Tibial artery (tissue), 4 donors: ENCODE measurements at regions not wholly inside any gene's neighbourhood (a gene's known extent, or its start where the extent isn't known, plus 50 kb on each side); places are given as distances from the start of the nearest gene placed in this dataset.

Source experiments
- DNase-seq, 2 donors: peaks; one replicate each; pipeline ENCODE4 v3.0.0-alpha.2; 2019
- H3K27ac ChIP-seq, 2 donors: fragments of 200-600 bp; sonication (generic) in 1 of 2; 1 replicate in 1 of 2; 2 replicates in 1 of 2; pipeline ENCODE4 v1.5.1; 2018 to 2019; ENCODE audit warnings: mild to moderate bottlenecking in 1 of 2
- H3K27me3 ChIP-seq, 2 donors: fragments of 200-600 bp; sonication (generic) in 1 of 2; one replicate each; pipeline versions ENCODE4 v1.5.1 to v1.6.0; 2016 to 2019
- H3K36me3 ChIP-seq, 3 donors: fragments of 200-600 bp; sonication (generic) in 2 of 3; one replicate each; pipeline ENCODE4 v1.5.1; 2016 to 2019; ENCODE audit warnings: mild to moderate bottlenecking in 2 of 3
- H3K4me1 ChIP-seq, 4 donors: fragments of 200-600 bp; sonication (generic) in 2 of 4; 1 replicate in 3 of 4; 2 replicates in 1 of 4; pipeline ENCODE4 v1.5.1; 2016 to 2019
- H3K4me3 ChIP-seq, 2 donors: fragments of 200-600 bp; sonication (generic) in 1 of 2; 1 replicate in 1 of 2; 2 replicates in 1 of 2; pipeline ENCODE4 v1.5.1; 2018 to 2019; ENCODE audit warnings: mild to moderate bottlenecking in 2 of 2
- H3K9me3 ChIP-seq, 3 donors: fragments of 200-600 bp; sonication (generic) in 1 of 3; one replicate each; pipeline ENCODE4 v1.5.1; 2016 to 2019
- CTCF ChIP-seq, 2 experiments: fragments of 200-600 bp in 1 of 2; fragments of 450-650 bp in 1 of 2; IDR thresholded peaks; one replicate each; pipeline ENCODE4 v1.5.1; 2017 to 2019; ENCODE audit warnings: antibody characterized with exemption in 2 of 2, mild to moderate bottlenecking in 1 of 2, moderate library complexity in 1 of 2
- intact Hi-C: fragments of 100-400 bp; cut with DNase I; formaldehyde crosslinking; loops from one replicate; pipeline ENCODE4 v1.15.0; 2023; ENCODE audit warnings: low total_unique reads

- Histone ChIP-seq H3K27me3 (no peaks in the 10 kb centered on the region), H3K4me3 (no peak overlapping the region), H3K36me3 (no peaks in the 10 kb centered on the region), H3K4me1 (peaks cover 7 to 90% (median 79%) of the 10 kb centered on the region in 4 donors), H3K27ac (peak overlapping the region; percentile 65 to 72), H3K9me3 (no peaks in the 10 kb centered on the region)
- TF ChIP-seq CTCF (IDR thresholded peaks at IDR 0.05), result peak; percentile 78 to 88
- DNase-seq, result peak; percentile 96 to 98
- intact Hi-C loops, result loop anchor here (5.0 kb wide), 2 partner anchors 58 to 103 kb away; no protein-coding TSS in a partner anchor
Observed at GRCh38 chr17:77429969-77430752, 289.4 kb downstream of the SEC14L1 start.

- intact Hi-C loops, result loop anchor here (2.0 kb wide), 1 partner anchor 63 kb away; no protein-coding TSS in a partner anchor
- Histone ChIP-seq H3K27me3 (no peaks in the 10 kb centered on the region), H3K9me3 (no peaks in the 10 kb centered on the region), H3K36me3 (no peaks in the 10 kb centered on the region), H3K4me1 (peaks cover 7 to 90% (median 79%) of the 10 kb centered on the region in 4 donors), H3K4me3 (no peak overlapping the region), H3K27ac (no peak overlapping the region)
- DNase-seq, result no peak
- no peak for TF ChIP-seq CTCF (IDR thresholded peaks at IDR 0.05)
Observed at GRCh38 chr17:77432034-77432661, 291.4 kb downstream of the SEC14L1 start.

GRCh38 chr17:77432742-77433141 lies 292.0 kb downstream of the SEC14L1 start:
- no peak overlapping the region for H3K4me3 ChIP-seq
- H3K4me1 ChIP-seq, result peaks cover 5 to 90% (median 76%) of the 10 kb centered on the region in 4 donors
- no peak overlapping the region for H3K27ac ChIP-seq
- intact Hi-C loops, result loop anchor here (2.0 kb wide), 1 partner anchor 62 kb away; no protein-coding TSS in a partner anchor
- H3K36me3 ChIP-seq, result no peaks in the 10 kb centered on the region
- no peak for DNase-seq
- H3K9me3 ChIP-seq, result no peaks in the 10 kb centered on the region
- TF ChIP-seq CTCF (IDR thresholded peaks at IDR 0.05), result no peak
- H3K27me3 ChIP-seq, result no peaks in the 10 kb centered on the region

- TF ChIP-seq CTCF (IDR thresholded peaks at IDR 0.05), result no peak
- intact Hi-C loops, result loop anchor here (2.0 kb wide), 1 partner anchor 61 kb away; no protein-coding TSS in a partner anchor
- DNase-seq, result no peak
- H3K4me3 ChIP-seq, result no peak overlapping the region
- no peaks in the 10 kb centered on the region for H3K36me3 ChIP-seq
- H3K9me3 ChIP-seq, result no peaks in the 10 kb centered on the region
- H3K27ac ChIP-seq, result no peak overlapping the region
- H3K4me1 ChIP-seq, result peaks cover 0 to 86% (median 73%) of the 10 kb centered on the region in 4 donors
- H3K27me3 ChIP-seq, result no peaks in the 10 kb centered on the region
Observed at GRCh38 chr17:77433385-77434135, 292.8 kb downstream of the SEC14L1 start.
